ENCODE measurements at regions not wholly inside any gene's neighbourhood (a gene's known extent, or its start where the extent isn't known, plus 50 kb on each side); places are given as distances from the start of the nearest gene placed in this dataset.

- TF ChIP-seq POLR2A (IDR thresholded peaks at IDR 0.05), result no peak
- TF ChIP-seq, protein P1, sequence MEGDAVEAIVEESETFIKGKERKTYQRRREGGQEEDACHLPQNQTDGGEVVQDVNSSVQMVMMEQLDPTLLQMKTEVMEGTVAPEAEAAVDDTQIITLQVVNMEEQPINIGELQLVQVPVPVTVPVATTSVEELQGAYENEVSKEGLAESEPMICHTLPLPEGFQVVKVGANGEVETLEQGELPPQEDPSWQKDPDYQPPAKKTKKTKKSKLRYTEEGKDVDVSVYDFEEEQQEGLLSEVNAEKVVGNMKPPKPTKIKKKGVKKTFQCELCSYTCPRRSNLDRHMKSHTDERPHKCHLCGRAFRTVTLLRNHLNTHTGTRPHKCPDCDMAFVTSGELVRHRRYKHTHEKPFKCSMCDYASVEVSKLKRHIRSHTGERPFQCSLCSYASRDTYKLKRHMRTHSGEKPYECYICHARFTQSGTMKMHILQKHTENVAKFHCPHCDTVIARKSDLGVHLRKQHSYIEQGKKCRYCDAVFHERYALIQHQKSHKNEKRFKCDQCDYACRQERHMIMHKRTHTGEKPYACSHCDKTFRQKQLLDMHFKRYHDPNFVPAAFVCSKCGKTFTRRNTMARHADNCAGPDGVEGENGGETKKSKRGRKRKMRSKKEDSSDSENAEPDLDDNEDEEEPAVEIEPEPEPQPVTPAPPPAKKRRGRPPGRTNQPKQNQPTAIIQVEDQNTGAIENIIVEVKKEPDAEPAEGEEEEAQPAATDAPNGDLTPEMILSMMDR (IDR thresholded peaks at IDR 0.05 in 4 of 5, conservative IDR thresholded peaks at IDR 0.05 in 1 of 5), result no peak
Observed at GRCh38 chr5:124537107-124537506, 209.3 kb downstream of the ZNF608 start.

Data from gastrocnemius medialis (tissue), 4 donors.